ENCODE measurements at regions not wholly inside any gene's neighbourhood (a gene's known extent, or its start where the extent isn't known, plus 50 kb on each side); places are given as distances from the start of the nearest gene placed in this dataset.

DNA sequence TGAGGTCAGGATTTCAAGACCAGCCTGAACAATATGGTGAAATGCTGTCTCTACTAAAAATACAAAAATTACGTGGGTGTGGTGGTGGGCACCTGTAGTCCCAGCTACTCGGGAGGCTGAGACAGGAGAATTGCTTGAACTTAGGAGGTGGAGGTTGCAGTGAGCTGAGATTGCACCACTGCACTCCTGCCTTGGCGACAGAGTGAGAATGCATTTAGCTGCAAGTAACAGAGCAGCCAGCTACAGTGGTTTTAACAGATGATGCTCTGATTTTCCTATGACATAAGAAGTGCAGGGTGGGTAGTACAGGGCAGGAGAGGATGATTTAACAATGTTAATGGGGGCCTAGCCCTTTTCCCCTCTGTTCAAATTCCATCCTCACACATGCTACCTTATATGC, 267.9 kb downstream of the RPLP1 start:
- no peak overlapping the region for H3K27ac ChIP-seq (ENCODE audit: low read depth, low read length, poor library complexity, severe bottlenecking)

DNA sequence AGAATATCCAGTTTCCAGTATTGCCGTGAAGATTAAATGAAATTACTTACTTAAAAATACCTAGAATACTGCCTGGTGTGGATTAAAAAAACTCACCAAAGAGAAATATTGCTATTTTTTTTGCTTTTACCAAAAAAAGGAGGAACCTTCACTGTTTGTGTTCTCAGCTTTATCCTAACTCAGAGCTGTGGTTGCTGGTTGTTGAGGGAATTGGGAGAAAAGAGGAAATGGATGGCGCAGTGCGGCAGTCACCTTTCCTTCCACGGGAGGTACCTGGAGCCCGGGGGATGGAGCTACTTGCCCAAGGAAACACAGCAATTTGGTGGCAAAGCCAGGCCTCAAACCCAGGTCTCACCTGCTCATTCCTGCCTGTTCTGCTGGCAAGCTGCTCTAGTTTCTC, 270.3 kb downstream of the RPLP1 start:
- no peak for TF ChIP-seq CTCF (conservative IDR thresholded peaks at IDR 0.05; ENCODE audit: low read length)
- no peak for TF ChIP-seq EZH2phosphoT487 (IDR thresholded peaks at IDR 0.05; ENCODE audit: borderline replicate concordance, low read depth, low read length)
- no TSS peak for BruUV-seq (replicated peaks)
- ChIA-PET POLR2A (interaction anchor here (0.6 kb wide), 1 partner anchor 246 kb away, joined by 4 read pairs; no protein-coding TSS in a partner anchor), CTCF (ENCODE audit: unreplicated experiment) (no interaction called here)
- no peak for DNase-seq (ENCODE audit: low spot score)
- peaks cover 8% of the 10 kb centered on the region for H3K4me1 ChIP-seq (ENCODE audit: insufficient read depth, low read length, poor library complexity, severe bottlenecking)
- H4K20me1 ChIP-seq (ENCODE audit: insufficient read depth, low read length), result no peaks in the 10 kb centered on the region
- H3K36me3 ChIP-seq (ENCODE audit: insufficient read depth, low read length), result no peaks in the 10 kb centered on the region
- H3K79me2 ChIP-seq (ENCODE audit: insufficient read depth, low read depth, low read length), result no peaks in the 10 kb centered on the region
- no peak overlapping the region for H3K4me3 ChIP-seq (ENCODE audit: low read depth, low read length, poor library complexity, severe bottlenecking)
- no peak overlapping the region for H3K27ac ChIP-seq (ENCODE audit: low read depth, low read length, poor library complexity, severe bottlenecking)
- H3K9me2 ChIP-seq (ENCODE audit: insufficient read depth, low read length), result no peaks in the 10 kb centered on the region
- H3K4me2 ChIP-seq (ENCODE audit: low read length), result no peak overlapping the region
- intact Hi-C loops (cut with micrococcal nuclease; ENCODE audit: unreplicated experiment), result loop anchor here (10.0 kb wide), 2 partner anchors 148 to 492 kb away; no protein-coding TSS in a partner anchor
- no peaks in the 10 kb centered on the region for H3K9me3 ChIP-seq (ENCODE audit: low read length)
- H2AFZ ChIP-seq (ENCODE audit: low read length), result no peak overlapping the region

More for the DNA sequence above, 267.9 kb downstream of the RPLP1 start:
- ChIA-PET CTCF (ENCODE audit: unreplicated experiment) (no interaction called here), POLR2A (no interaction called here)
- H3K4me2 ChIP-seq (ENCODE audit: low read length), result no peak overlapping the region
- no peaks in the 10 kb centered on the region for H3K79me2 ChIP-seq (ENCODE audit: insufficient read depth, low read depth, low read length)
- no peaks in the 10 kb centered on the region for H3K9me2 ChIP-seq (ENCODE audit: insufficient read depth, low read length)
- H3K9me3 ChIP-seq (ENCODE audit: low read length), result no peaks in the 10 kb centered on the region
- no peak for TF ChIP-seq EZH2phosphoT487 (IDR thresholded peaks at IDR 0.05; ENCODE audit: borderline replicate concordance, low read depth, low read length)
- no peak for TF ChIP-seq CTCF (conservative IDR thresholded peaks at IDR 0.05; ENCODE audit: low read length)
- H4K20me1 ChIP-seq (ENCODE audit: insufficient read depth, low read length), result no peaks in the 10 kb centered on the region
- BruUV-seq (replicated peaks), result no TSS peak
- H3K4me3 ChIP-seq (ENCODE audit: low read depth, low read length, poor library complexity, severe bottlenecking), result no peak overlapping the region
- no peaks in the 10 kb centered on the region for H3K36me3 ChIP-seq (ENCODE audit: insufficient read depth, low read length)
- intact Hi-C loops (cut with micrococcal nuclease; ENCODE audit: unreplicated experiment), result loop anchor here (10.0 kb wide), 2 partner anchors 146 to 494 kb away; no protein-coding TSS in a partner anchor
- H3K4me1 ChIP-seq (ENCODE audit: insufficient read depth, low read length, poor library complexity, severe bottlenecking), result peaks cover 8% of the 10 kb centered on the region
- no peak for DNase-seq (ENCODE audit: low spot score)
- H2AFZ ChIP-seq (ENCODE audit: low read length), result no peak overlapping the region

DNA sequence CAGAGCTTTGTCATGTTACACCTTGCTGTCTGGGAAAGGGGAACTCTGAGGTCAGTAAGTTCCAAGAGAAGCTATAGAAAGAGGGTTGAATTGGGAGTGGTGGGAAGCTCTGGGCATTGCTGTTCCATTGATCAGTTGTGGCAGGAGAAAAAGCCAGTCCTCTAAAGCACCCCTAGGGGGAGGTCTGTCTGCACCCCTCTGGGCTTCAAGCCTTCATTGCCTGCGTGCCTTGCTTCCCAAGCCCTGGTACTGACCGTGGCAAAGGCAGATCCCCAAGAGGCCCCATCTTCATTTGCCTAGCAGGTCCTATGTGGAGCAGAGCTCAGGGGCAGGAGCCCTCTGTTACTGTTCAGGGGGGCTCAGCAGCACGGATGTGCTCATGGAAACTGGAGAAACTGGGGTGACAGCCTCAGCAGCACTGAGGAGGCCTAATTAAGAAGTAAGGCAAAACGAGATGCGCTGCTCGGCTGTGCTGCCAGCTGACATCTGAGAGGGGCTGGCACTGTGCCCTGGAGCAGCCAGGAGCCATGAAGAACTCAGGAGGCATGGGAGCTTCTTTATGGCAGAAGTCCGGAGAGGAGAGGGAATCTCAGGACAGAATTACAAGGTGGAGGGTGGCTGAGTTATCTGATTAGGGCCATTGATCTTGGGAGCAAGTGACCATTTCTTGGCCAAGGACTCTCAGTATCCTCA, 270.9 kb downstream of the RPLP1 start:
- Histone ChIP-seq H3K79me2 (ENCODE audit: insufficient read depth, low read depth, low read length) (no peaks in the 10 kb centered on the region), H3K4me1 (ENCODE audit: insufficient read depth, low read length, poor library complexity, severe bottlenecking) (peaks cover 8% of the 10 kb centered on the region), H3K9me2 (ENCODE audit: insufficient read depth, low read length) (no peaks in the 10 kb centered on the region), H3K4me2 (ENCODE audit: low read length) (no peak overlapping the region), H2AFZ (ENCODE audit: low read length) (no peak overlapping the region), H3K36me3 (ENCODE audit: insufficient read depth, low read length) (no peaks in the 10 kb centered on the region), H3K27ac (ENCODE audit: low read depth, low read length, poor library complexity, severe bottlenecking) (no peak overlapping the region), H3K4me3 (ENCODE audit: low read depth, low read length, poor library complexity, severe bottlenecking) (no peak overlapping the region), H4K20me1 (ENCODE audit: insufficient read depth, low read length) (no peaks in the 10 kb centered on the region), H3K9me3 (ENCODE audit: low read length) (no peaks in the 10 kb centered on the region)
- POLR2A ChIA-PET, result interaction anchor here (0.6 kb wide), 1 partner anchor 247 kb away, joined by 4 read pairs; no protein-coding TSS in a partner anchor
- CTCF ChIA-PET (ENCODE audit: unreplicated experiment), result no interaction called here
- peak; percentile 66 for TF ChIP-seq CTCF (conservative IDR thresholded peaks at IDR 0.05; ENCODE audit: low read length)
- no peak for TF ChIP-seq EZH2phosphoT487 (IDR thresholded peaks at IDR 0.05; ENCODE audit: borderline replicate concordance, low read depth, low read length)
- intact Hi-C loops (cut with micrococcal nuclease; ENCODE audit: unreplicated experiment), result loop anchor here (10.0 kb wide), 2 partner anchors 149 to 491 kb away; no protein-coding TSS in a partner anchor
- peak; percentile 40 for DNase-seq (ENCODE audit: low spot score)
- BruUV-seq (replicated peaks), result no TSS peak
